ENCODE measurements at regions not wholly inside any gene's neighbourhood (a gene's known extent, or its start where the extent isn't known, plus 50 kb on each side); places are given as distances from the start of the nearest gene placed in this dataset.

DNA sequence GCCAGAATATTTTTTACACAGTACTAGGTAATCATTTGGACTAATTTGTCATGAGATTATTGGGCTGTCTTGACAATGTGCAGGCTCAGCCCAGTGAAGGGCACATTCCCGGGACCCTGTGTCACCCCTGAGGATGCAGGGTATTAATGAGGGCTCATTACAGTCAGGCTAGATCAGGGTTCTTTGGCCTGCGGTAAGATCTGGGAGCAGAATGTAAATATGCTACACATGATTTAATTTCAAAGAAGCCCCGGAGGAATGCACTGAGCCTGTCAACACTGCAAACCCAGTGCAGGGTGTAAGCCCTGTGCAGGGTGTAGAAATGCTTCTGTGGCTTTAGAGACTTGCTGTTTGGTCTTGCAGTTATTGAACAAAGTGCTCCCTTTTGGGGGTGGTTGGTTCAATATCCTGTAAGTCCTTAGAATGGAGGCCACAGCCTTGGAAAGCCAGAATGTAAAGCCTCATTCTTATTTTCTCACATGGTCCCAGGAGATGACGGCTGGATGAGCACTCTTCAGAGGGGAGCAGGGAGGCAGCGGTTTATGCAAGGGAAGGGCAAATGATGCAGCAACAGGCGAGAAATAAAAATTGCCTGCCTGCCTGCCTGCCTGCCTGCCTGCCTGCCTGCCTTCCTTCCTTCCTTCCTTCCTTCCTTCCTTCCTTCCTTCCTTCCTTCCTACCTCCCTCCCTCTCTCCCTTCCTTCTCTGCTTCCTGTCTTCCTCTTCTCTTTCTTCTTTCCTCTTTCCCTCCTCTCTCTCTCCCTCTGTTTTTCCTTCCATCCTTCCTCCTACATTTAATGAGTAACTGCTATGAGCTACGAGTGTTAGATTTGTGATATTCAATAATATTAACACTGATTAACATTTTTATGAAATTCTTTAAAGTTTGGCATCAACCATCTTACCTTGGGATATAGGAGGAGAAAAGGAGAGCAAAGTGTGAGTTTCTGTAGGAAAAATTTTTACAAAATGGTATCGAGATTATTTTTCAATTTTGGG is 148.8 kb downstream of the VAPA start:
- ChIA-PET CTCF (interaction anchor here (0.7 kb wide), 1 partner anchor 11 kb away, joined by 4 read pairs; no protein-coding TSS in a partner anchor), POLR2A (ENCODE audit: unreplicated experiment) (no interaction called here)
- H3K9me3 ChIP-seq (ENCODE audit: control insufficient read depth, insufficient read depth, low read length), result no peaks in the 10 kb centered on the region
- BruUV-seq (replicated peaks), result no TSS peak
- no peak overlapping the region for H4K91ac ChIP-seq (ENCODE audit: insufficient read depth, low read depth, low read length)
- H3K4me1 ChIP-seq (ENCODE audit: control insufficient read depth, insufficient read depth, low read length), result peaks cover 31% of the 10 kb centered on the region
- H2BK5ac ChIP-seq (ENCODE audit: low read depth, low read length, poor library complexity, severe bottlenecking), result no peak overlapping the region
- no peak overlapping the region for H3K4me3 ChIP-seq (ENCODE audit: insufficient read depth, low read depth, low read length)
- no peak overlapping the region for H2AK9ac ChIP-seq (replicated peaks; ENCODE audit: low read depth, low read length, poor library complexity)
- no peak overlapping the region for H3K18ac ChIP-seq (ENCODE audit: low read depth, low read length)
- no peak overlapping the region for H3K27ac ChIP-seq (ENCODE audit: insufficient read depth, low read length)
- no peak overlapping the region for H3K56ac ChIP-seq (ENCODE audit: extremely low read depth, insufficient read depth, low read length)
- H2BK120ac ChIP-seq (ENCODE audit: low read depth, low read length), result 0 out of 2 replicates have a peak overlapping the region, but pooled peaks have one; percentile 18
- in situ Hi-C loops (cut with MboI; ENCODE audit: low sequenced_read_pairs) (no loop called here), dilution Hi-C loops (cut with HindIII; ENCODE audit: low sequenced_read_pairs, unreplicated experiment) (no loop called here), intact Hi-C loops (cut with micrococcal nuclease) (no loop called here)
- no peak overlapping the region for H2BK15ac ChIP-seq (ENCODE audit: low read depth, low read length)
- H2AK5ac ChIP-seq (ENCODE audit: low read depth, low read length), result no peak overlapping the region
- H3K14ac ChIP-seq (replicated peaks; ENCODE audit: low read depth, low read length), result no peak overlapping the region
- H3K36me3 ChIP-seq (ENCODE audit: control insufficient read depth, insufficient read depth, low read length), result no peaks in the 10 kb centered on the region
- H2BK20ac ChIP-seq (ENCODE audit: low read depth, low read length), result no peak overlapping the region; the same call in 1 of the 2 replicates
- 0 out of 2 replicates have a peak overlapping the region, but pooled peaks have one; percentile 14 for H3K4ac ChIP-seq (ENCODE audit: low read depth, low read length)
- H3K23ac ChIP-seq (ENCODE audit: low read depth, low read length), result no peak overlapping the region
- H2AFZ ChIP-seq (replicated peaks; ENCODE audit: low read length, poor library complexity), result no peak overlapping the region
- DNase-seq (peak; percentile 53), ATAC-seq (ENCODE audit: low read depth) (peak; percentile 77)
- H3K9me1 ChIP-seq (ENCODE audit: insufficient read depth, low read length), result peaks cover 12% of the 10 kb centered on the region
- H4K5ac ChIP-seq (ENCODE audit: low read depth, low read length), result no peak overlapping the region
- H3K27me3 ChIP-seq (ENCODE audit: control insufficient read depth, insufficient read depth, low read length), result no peaks in the 10 kb centered on the region
- H4K8ac ChIP-seq (ENCODE audit: low read depth in 2 of 2, low read length in 2 of 2), result no peak overlapping the region
- no CpG with 5 or more reads among the region's 8 CpGs for WGBS, 2 experiments (ENCODE audit: extremely low coverage in 2 of 2, insufficient read length in 1 of 2)
- no peaks in the 10 kb centered on the region for H4K20me1 ChIP-seq (ENCODE audit: insufficient read depth, low read length)
- H3K79me1 ChIP-seq (ENCODE audit: low read depth in 1 of 2, low read length in 2 of 2), result no peaks in the 10 kb centered on the region
- no peak overlapping the region for H3K9ac ChIP-seq (ENCODE audit: low read depth, low read length)
- H3K4me2 ChIP-seq (ENCODE audit: low read depth, low read length), result peak overlapping the region; percentile 4; the same call in 1 of the 2 replicates
- TF ChIP-seq CEBPB (IDR thresholded peaks at IDR 0.05; ENCODE audit: low read depth, low read length) (no peak), MAZ (IDR thresholded peaks at IDR 0.05; ENCODE audit: borderline replicate concordance, low read depth, low read length) (no peak), NFE2L2 (IDR thresholded peaks at IDR 0.05; ENCODE audit: low read depth, low read length) (no peak), RFX5 (IDR thresholded peaks at IDR 0.05; ENCODE audit: low read depth, low read length) (no peak), RAD21 (IDR thresholded peaks at IDR 0.05; ENCODE audit: low read length) (no peak), RCOR1 (IDR thresholded peaks at IDR 0.05; ENCODE audit: insufficient replicate concordance, low read length) (no peak), BHLHE40 (IDR thresholded peaks at IDR 0.05; ENCODE audit: low read depth, low read length) (no peak), MAFK (IDR thresholded peaks at IDR 0.05; ENCODE audit: low read depth, low read length) (no peak), FOS (IDR thresholded peaks at IDR 0.05; ENCODE audit: low read depth, low read length) (no peak), SMC3 (IDR thresholded peaks at IDR 0.05; ENCODE audit: low read depth, low read length) (no peak), POLR2A (IDR thresholded peaks at IDR 0.05; ENCODE audit: low read depth, low read length) (no peak)
- TF ChIP-seq, protein P1, sequence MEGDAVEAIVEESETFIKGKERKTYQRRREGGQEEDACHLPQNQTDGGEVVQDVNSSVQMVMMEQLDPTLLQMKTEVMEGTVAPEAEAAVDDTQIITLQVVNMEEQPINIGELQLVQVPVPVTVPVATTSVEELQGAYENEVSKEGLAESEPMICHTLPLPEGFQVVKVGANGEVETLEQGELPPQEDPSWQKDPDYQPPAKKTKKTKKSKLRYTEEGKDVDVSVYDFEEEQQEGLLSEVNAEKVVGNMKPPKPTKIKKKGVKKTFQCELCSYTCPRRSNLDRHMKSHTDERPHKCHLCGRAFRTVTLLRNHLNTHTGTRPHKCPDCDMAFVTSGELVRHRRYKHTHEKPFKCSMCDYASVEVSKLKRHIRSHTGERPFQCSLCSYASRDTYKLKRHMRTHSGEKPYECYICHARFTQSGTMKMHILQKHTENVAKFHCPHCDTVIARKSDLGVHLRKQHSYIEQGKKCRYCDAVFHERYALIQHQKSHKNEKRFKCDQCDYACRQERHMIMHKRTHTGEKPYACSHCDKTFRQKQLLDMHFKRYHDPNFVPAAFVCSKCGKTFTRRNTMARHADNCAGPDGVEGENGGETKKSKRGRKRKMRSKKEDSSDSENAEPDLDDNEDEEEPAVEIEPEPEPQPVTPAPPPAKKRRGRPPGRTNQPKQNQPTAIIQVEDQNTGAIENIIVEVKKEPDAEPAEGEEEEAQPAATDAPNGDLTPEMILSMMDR (conservative IDR thresholded peaks at IDR 0.05; ENCODE audit: low read depth, low read length), result no peak
- TF ChIP-seq, protein P2, sequence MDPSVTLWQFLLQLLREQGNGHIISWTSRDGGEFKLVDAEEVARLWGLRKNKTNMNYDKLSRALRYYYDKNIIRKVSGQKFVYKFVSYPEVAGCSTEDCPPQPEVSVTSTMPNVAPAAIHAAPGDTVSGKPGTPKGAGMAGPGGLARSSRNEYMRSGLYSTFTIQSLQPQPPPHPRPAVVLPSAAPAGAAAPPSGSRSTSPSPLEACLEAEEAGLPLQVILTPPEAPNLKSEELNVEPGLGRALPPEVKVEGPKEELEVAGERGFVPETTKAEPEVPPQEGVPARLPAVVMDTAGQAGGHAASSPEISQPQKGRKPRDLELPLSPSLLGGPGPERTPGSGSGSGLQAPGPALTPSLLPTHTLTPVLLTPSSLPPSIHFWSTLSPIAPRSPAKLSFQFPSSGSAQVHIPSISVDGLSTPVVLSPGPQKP (IDR thresholded peaks at IDR 0.05; ENCODE audit: borderline replicate concordance, low read depth, low read length), result no peak
- TF ChIP-seq, protein P3, sequence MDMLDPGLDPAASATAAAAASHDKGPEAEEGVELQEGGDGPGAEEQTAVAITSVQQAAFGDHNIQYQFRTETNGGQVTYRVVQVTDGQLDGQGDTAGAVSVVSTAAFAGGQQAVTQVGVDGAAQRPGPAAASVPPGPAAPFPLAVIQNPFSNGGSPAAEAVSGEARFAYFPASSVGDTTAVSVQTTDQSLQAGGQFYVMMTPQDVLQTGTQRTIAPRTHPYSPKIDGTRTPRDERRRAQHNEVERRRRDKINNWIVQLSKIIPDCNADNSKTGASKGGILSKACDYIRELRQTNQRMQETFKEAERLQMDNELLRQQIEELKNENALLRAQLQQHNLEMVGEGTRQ (IDR thresholded peaks at IDR 0.05; ENCODE audit: low read depth, low read length), result no peak

Measured in IMR-90 (cell line).